Keratinocyte (primary cell): ENCODE measurements at regions not wholly inside any gene's neighbourhood (a gene's known extent, or its start where the extent isn't known, plus 50 kb on each side); places are given as distances from the start of the nearest gene placed in this dataset.

Experiments
- DNase-seq: peaks from one replicate; pipeline ENCODE4 v3.0.0-alpha.2; 2011; ENCODE audit warnings: low read depth, missing footprints, low spot score
- FAIRE-seq: peaks from 2 replicates; lab custom pipeline; 2011; peaks lifted over from hg19 to GRCh38; lab: Jason Lieb, UNC
- H2AFZ ChIP-seq: 2 replicates; pipeline ENCODE4 v1.6.0; 2012; ENCODE audit warnings: low read length, control low read depth, inconsistent platforms; ENCODE audit not compliant: control insufficient read depth
- H3K27ac ChIP-seq: 2 replicates; pipeline ENCODE4 v1.5.1; 2011; ENCODE audit warnings: low read length; ENCODE audit not compliant: control insufficient read depth, insufficient read depth
- H3K27me3 ChIP-seq: 3 replicates; pipeline ENCODE4 v1.6.0; 2011; ENCODE audit warnings: low read length; ENCODE audit not compliant: control insufficient read depth, insufficient read depth; ENCODE audit errors: extremely low read depth
- H3K36me3 ChIP-seq, 2 experiments: 2 replicates in 1 of 2; 3 replicates in 1 of 2; pipeline ENCODE4 v1.5.1; 2011; ENCODE audit warnings: low read length in 2 of 2, mild to moderate bottlenecking in 1 of 2; ENCODE audit not compliant: control insufficient read depth in 2 of 2, insufficient read depth in 2 of 2; ENCODE audit errors: extremely low read depth in 1 of 2
- H3K4me1 ChIP-seq: 3 replicates; pipeline ENCODE4 v1.5.1; 2011; ENCODE audit warnings: low read length; ENCODE audit not compliant: control insufficient read depth, insufficient read depth; ENCODE audit errors: extremely low read depth
- H3K4me2 ChIP-seq: 3 replicates; pipeline ENCODE4 v1.6.0; 2011; ENCODE audit warnings: low read depth, low read length; ENCODE audit not compliant: control insufficient read depth, insufficient read depth; ENCODE audit errors: extremely low read depth
- H3K4me3 ChIP-seq, 3 experiments: fragments of 200-600 bp in 1 of 3; sonication (generic) in 1 of 3; 2 replicates in 2 of 3; 3 replicates in 1 of 3; pipeline ENCODE4 v1.5.1; 2011 to 2016; ENCODE audit warnings: low read length in 3 of 3, mild to moderate bottlenecking in 3 of 3, control low read depth in 2 of 3, inconsistent platforms in 1 of 3, low read depth in 1 of 3, mixed read lengths in 1 of 3, mixed run types in 1 of 3, moderate library complexity in 1 of 3; ENCODE audit not compliant: control insufficient read depth in 2 of 3, insufficient read depth in 2 of 3; ENCODE audit errors: extremely low read depth in 1 of 3
- H3K79me2 ChIP-seq: 2 replicates; pipeline ENCODE4 v1.6.0; 2012; ENCODE audit warnings: low read length; ENCODE audit not compliant: control insufficient read depth, insufficient read depth
- H3K9ac ChIP-seq: 3 replicates; pipeline ENCODE4 v1.6.0; 2011; ENCODE audit warnings: low read length; ENCODE audit not compliant: control insufficient read depth, insufficient read depth; ENCODE audit errors: extremely low read depth
- H3K9me1 ChIP-seq: 3 replicates; pipeline ENCODE4 v1.6.0; 2011; ENCODE audit warnings: low read length; ENCODE audit not compliant: control insufficient read depth, insufficient read depth; ENCODE audit errors: extremely low read depth
- H3K9me3 ChIP-seq: 2 replicates; pipeline ENCODE4 v1.5.1; 2012; ENCODE audit warnings: low read depth, low read length; ENCODE audit not compliant: control insufficient read depth
- H4K20me1 ChIP-seq: 3 replicates; pipeline ENCODE4 v1.6.0; 2011; ENCODE audit warnings: low read length; ENCODE audit not compliant: control insufficient read depth, insufficient read depth; ENCODE audit errors: extremely low read depth
- CTCF ChIP-seq, 3 experiments: IDR thresholded peaks in 1 of 3; conservative IDR thresholded peaks in 1 of 3; optimal IDR thresholded peaks in 1 of 3; 2 replicates in 2 of 3; 3 replicates in 1 of 3; pipeline versions ENCODE3 to v1.5.1; 2011; ENCODE audit warnings: low read length in 3 of 3, mild to moderate bottlenecking in 3 of 3, moderate library complexity in 2 of 3, control low read depth in 1 of 3, inconsistent platforms in 1 of 3; ENCODE audit not compliant: insufficient read depth in 2 of 3; ENCODE audit errors: extremely low read depth in 1 of 3
- EZH2 ChIP-seq: IDR thresholded peaks from one replicate; pipeline ENCODE4 v1.6.1; 2012; ENCODE audit warnings: inconsistent platforms, mild to moderate bottlenecking, low read length, moderate library complexity
- dilution Hi-C: fragments of 300-500 bp; cut with MboI; formaldehyde crosslinking; loops from one replicate; pipeline ENCODE4 v1.7.0; 2020; ENCODE audit warnings: low sequenced_read_pairs; ENCODE audit not compliant: extremely low pct_ligation_motif_present

- Histone ChIP-seq H4K20me1 (no peaks in the 10 kb centered on the region), H3K27me3 (no peaks in the 10 kb centered on the region), H3K79me2 (no peaks in the 10 kb centered on the region), H3K9ac (no peak overlapping the region), H3K36me3 (no peaks in the 10 kb centered on the region), H3K9me3 (no peaks in the 10 kb centered on the region), H3K27ac (no peak overlapping the region), H2AFZ (no peak overlapping the region), H3K9me1 (peaks cover 2% of the 10 kb centered on the region), H3K4me2 (no peak overlapping the region), H3K4me1 (peaks cover 4% of the 10 kb centered on the region), H3K4me3 (no peak overlapping the region)
- TF ChIP-seq EZH2, result no peak
- TF ChIP-seq CTCF (optimal IDR thresholded peaks at IDR 0.05 in 1 of 3, IDR thresholded peaks at IDR 0.05 in 1 of 3, conservative IDR thresholded peaks at IDR 0.05 in 1 of 3; ENCODE audit: extremely low read depth in 1 of 3, insufficient read depth in 2 of 3, low read length in 3 of 3), result no peak
- dilution Hi-C loops, result no loop called here
- DNase-seq (no peak), FAIRE-seq (no peak)
Measured at GRCh38 chr12:94766397-94766796, 116.0 kb upstream of the TMCC3 start.

GRCh38 chr12:94763462-94763861 is 113.1 kb upstream of the TMCC3 start:
- peaks cover 7% of the 10 kb centered on the region for H3K4me1 ChIP-seq
- no peak overlapping the region for H2AFZ ChIP-seq
- no peaks in the 10 kb centered on the region for H3K36me3 ChIP-seq
- H3K27ac ChIP-seq, result no peak overlapping the region
- TF ChIP-seq EZH2 (no peak), CTCF (optimal IDR thresholded peaks at IDR 0.05 in 1 of 3, IDR thresholded peaks at IDR 0.05 in 1 of 3, conservative IDR thresholded peaks at IDR 0.05 in 1 of 3; ENCODE audit: extremely low read depth in 1 of 3, insufficient read depth in 2 of 3, low read length in 3 of 3) (no peak)
- dilution Hi-C loops, result no loop called here
- H3K9me1 ChIP-seq, result peaks cover 2% of the 10 kb centered on the region
- no peaks in the 10 kb centered on the region for H3K9me3 ChIP-seq
- FAIRE-seq (no peak), DNase-seq (no peak)
- H3K9ac ChIP-seq, result no peak overlapping the region
- no peak overlapping the region for H3K4me2 ChIP-seq
- H3K27me3 ChIP-seq, result no peaks in the 10 kb centered on the region
- no peak overlapping the region for H3K4me3 ChIP-seq
- no peaks in the 10 kb centered on the region for H3K79me2 ChIP-seq
- H4K20me1 ChIP-seq, result no peaks in the 10 kb centered on the region
